NCI-H345 treated with DMSO at 0.1 percent for 48 hours (cell line): ENCODE measurements at regions not wholly inside any gene's neighbourhood (a gene's known extent, or its start where the extent isn't known, plus 50 kb on each side); places are given as distances from the start of the nearest gene placed in this dataset.

ENCODE experiments used
- DNase-seq: peaks from one replicate; lab custom pipeline; 2025; ENCODE audit not compliant: unreplicated experiment; lab: John Stamatoyannopoulos, UW

GRCh38 chr4:32745351-32745750, 2025.2 kb downstream of the PCDH7 start:
- no peak for DNase-seq

- DNase-seq = no peak
Measured at GRCh38 chr4:32748061-32748460, 2027.9 kb downstream of the PCDH7 start.

- no peak for DNase-seq
Measured at GRCh38 chr4:32748498-32748897, 2028.3 kb downstream of the PCDH7 start.

- DNase-seq = no peak
Measured at GRCh38 chr4:32752962-32753361, 2032.8 kb downstream of the PCDH7 start.

GRCh38 chr4:32768664-32769389, 2048.7 kb downstream of the PCDH7 start:
- no peak for DNase-seq

- DNase-seq = no peak
Measured at GRCh38 chr4:32771491-32771890, 2051.3 kb downstream of the PCDH7 start.

- DNase-seq = no peak
Measured at GRCh38 chr4:32775049-32775448, 2054.9 kb downstream of the PCDH7 start.

- DNase-seq = no peak
Measured at GRCh38 chr4:32776435-32777203, 2056.4 kb downstream of the PCDH7 start.

- no peak for DNase-seq
Measured at GRCh38 chr4:32778025-32778424, 2057.9 kb downstream of the PCDH7 start.

- no peak for DNase-seq
Measured at GRCh38 chr4:32778938-32779337, 2058.8 kb downstream of the PCDH7 start.

- no peak for DNase-seq
Measured at GRCh38 chr4:32789026-32789608, 2068.9 kb downstream of the PCDH7 start.

GRCh38 chr4:32790803-32791202, 2070.6 kb downstream of the PCDH7 start:
- DNase-seq = no peak

GRCh38 chr4:32798471-32799159, 2078.4 kb downstream of the PCDH7 start:
- DNase-seq = no peak

GRCh38 chr4:32824336-32824735, 2104.2 kb downstream of the PCDH7 start:
- no peak for DNase-seq

- DNase-seq = no peak
Measured at GRCh38 chr4:32826169-32826568, 2106.0 kb downstream of the PCDH7 start.

GRCh38 chr4:32830160-32830559, 2110.0 kb downstream of the PCDH7 start:
- DNase-seq = no peak

GRCh38 chr4:32831104-32831503, 2110.9 kb downstream of the PCDH7 start:
- DNase-seq = no peak

GRCh38 chr4:32840461-32841189, 2120.5 kb downstream of the PCDH7 start:
- DNase-seq = no peak

GRCh38 chr4:32841217-32841616, 2121.0 kb downstream of the PCDH7 start:
- DNase-seq = no peak

GRCh38 chr4:32847461-32847860, 2127.3 kb downstream of the PCDH7 start:
- no peak for DNase-seq

GRCh38 chr4:32855622-32856021, 2135.5 kb downstream of the PCDH7 start:
- no peak for DNase-seq
